ENCODE measurements at regions not wholly inside any gene's neighbourhood (a gene's known extent, or its start where the extent isn't known, plus 50 kb on each side); places are given as distances from the start of the nearest gene placed in this dataset.

- DNase-seq (ENCODE audit: low spot score): no peak
These were observed 187.1 kb upstream of the CDKN3 start for GRCh38 chr14:54209511-54210250.

- DNase-seq (ENCODE audit: low spot score): no peak
These were observed 185.1 kb upstream of the CDKN3 start for GRCh38 chr14:54211551-54212308.

- DNase-seq (ENCODE audit: low spot score): no peak
These were observed 183.3 kb upstream of the CDKN3 start for GRCh38 chr14:54213536-54213935.

GRCh38 chr14:54216827-54217226, 180.0 kb upstream of the CDKN3 start:
- DNase-seq (ENCODE audit: low spot score): no peak

GRCh38 chr14:54219261-54220070, 177.3 kb upstream of the CDKN3 start:
- DNase-seq (ENCODE audit: low spot score): peak; percentile 75

- peak; percentile 37 for DNase-seq (ENCODE audit: low spot score)
These were observed 176.6 kb upstream of the CDKN3 start for GRCh38 chr14:54220071-54220703.

- DNase-seq (ENCODE audit: low spot score): no peak
These were observed 175.9 kb upstream of the CDKN3 start for GRCh38 chr14:54220704-54221431.

- no peak for DNase-seq (ENCODE audit: low spot score)
These were observed 175.4 kb upstream of the CDKN3 start for GRCh38 chr14:54221432-54221803.

- DNase-seq (ENCODE audit: low spot score): no peak
These were observed 174.8 kb upstream of the CDKN3 start for GRCh38 chr14:54221971-54222370.

- DNase-seq (ENCODE audit: low spot score): no peak
These were observed 172.9 kb upstream of the CDKN3 start for GRCh38 chr14:54223831-54224402.

- DNase-seq (ENCODE audit: low spot score): no peak
These were observed 171.2 kb upstream of the CDKN3 start for GRCh38 chr14:54225457-54226060.

- no peak for DNase-seq (ENCODE audit: low spot score)
These were observed 170.7 kb upstream of the CDKN3 start for GRCh38 chr14:54226103-54226502.

GRCh38 chr14:54226558-54226957, 170.2 kb upstream of the CDKN3 start:
- no peak for DNase-seq (ENCODE audit: low spot score)

GRCh38 chr14:54229136-54229535, 167.7 kb upstream of the CDKN3 start:
- DNase-seq (ENCODE audit: low spot score): no peak

GRCh38 chr14:54230645-54231044, 166.2 kb upstream of the CDKN3 start:
- DNase-seq (ENCODE audit: low spot score): no peak

- DNase-seq (ENCODE audit: low spot score): no peak
These were observed 164.1 kb upstream of the CDKN3 start for GRCh38 chr14:54232735-54233134.

- DNase-seq (ENCODE audit: low spot score): no peak
These were observed 155.3 kb upstream of the CDKN3 start for GRCh38 chr14:54241517-54241916.

GRCh38 chr14:54251356-54251755, 145.5 kb upstream of the CDKN3 start:
- DNase-seq (ENCODE audit: low spot score): no peak

GRCh38 chr14:54252072-54252730, 144.6 kb upstream of the CDKN3 start:
- no peak for DNase-seq (ENCODE audit: low spot score)
